ENCODE measurements at regions not wholly inside any gene's neighbourhood (a gene's known extent, or its start where the extent isn't known, plus 50 kb on each side); places are given as distances from the start of the nearest gene placed in this dataset.

DNA sequence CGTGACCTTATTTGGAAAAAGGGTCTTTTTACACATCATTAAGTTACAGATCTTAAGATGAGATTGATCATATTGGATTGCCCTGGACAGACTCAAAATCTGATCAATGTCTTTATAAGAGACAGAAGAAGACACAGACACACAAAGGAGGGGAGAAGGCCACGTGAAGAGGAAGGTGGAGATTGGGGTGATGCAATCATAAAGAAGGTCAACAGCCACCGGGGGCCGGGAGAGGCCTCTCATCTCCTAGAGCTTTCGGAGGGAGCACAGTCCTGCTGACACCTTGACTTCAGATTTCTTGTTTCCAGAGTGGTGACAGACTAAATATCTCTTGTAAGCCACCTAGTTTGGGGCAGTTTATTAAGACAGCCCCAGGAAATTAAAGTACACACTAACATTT lies 204.6 kb upstream of the CSF3R start:
- CTCF ChIA-PET (ENCODE audit: partially characterized antibody): interaction anchor here (1.0 to 1.4 kb wide), 3 partner anchors 12 to 179 kb away, joined by 3 to 4 read pairs (median 3); no protein-coding TSS in a partner anchor

More for the DNA sequence above, 204.6 kb upstream of the CSF3R start:
- H3K79me2 ChIP-seq (ENCODE audit: control insufficient read depth in 1 of 2, insufficient read depth in 2 of 2, low read length in 2 of 2): no peaks in the 10 kb centered on the region
- no peak overlapping the region for H3K14ac ChIP-seq (ENCODE audit: insufficient read length)
- H3K36me3 ChIP-seq (ENCODE audit: control insufficient read depth in 2 of 4, insufficient read depth in 4 of 4, low read length in 3 of 4): no peaks in the 10 kb centered on the region
- H3K9me3 ChIP-seq (ENCODE audit: insufficient read depth in 2 of 2, low read depth in 1 of 2, low read length in 1 of 2): no peaks in the 10 kb centered on the region
- no peak overlapping the region for H3K9ac ChIP-seq (replicated peaks in 1 of 4; ENCODE audit: extremely low read depth in 1 of 4, low read depth in 3 of 4, low read length in 3 of 4)
- no peak for TF ChIP-seq PHF8 (conservative IDR thresholded peaks at IDR 0.05; ENCODE audit: low read depth, low read length)
- no peak for TF ChIP-seq RFX5 (IDR thresholded peaks at IDR 0.05; ENCODE audit: borderline replicate concordance, low read depth, low read length)
- TF ChIP-seq CBX5 (IDR thresholded peaks at IDR 0.05; ENCODE audit: low read depth, low read length): no peak
- no peak for TF ChIP-seq SAP30 (IDR thresholded peaks at IDR 0.05; ENCODE audit: insufficient read depth, insufficient replicate concordance, low read length)
- TF ChIP-seq SIN3A (conservative IDR thresholded peaks at IDR 0.05 in 1 of 2, IDR thresholded peaks at IDR 0.05 in 1 of 2; ENCODE audit: low read depth in 1 of 2, low read length in 2 of 2): no peak
- no peak for TF ChIP-seq MAFK (IDR thresholded peaks at IDR 0.05; ENCODE audit: low read depth, low read length)
- no peak for TF ChIP-seq TAF7 (optimal IDR thresholded peaks at IDR 0.05; ENCODE audit: borderline replicate concordance, low read depth, low read length)
- no peak for TF ChIP-seq EGR1 (IDR thresholded peaks at IDR 0.05; ENCODE audit: borderline replicate concordance, low read depth, low read length)
- no peak for TF ChIP-seq POU5F1 (IDR thresholded peaks at IDR 0.05; ENCODE audit: low read depth, low read length)
- no peak overlapping the region for H2BK120ac ChIP-seq (replicated peaks; ENCODE audit: low read depth, low read length)
- DNase-seq (ENCODE audit: low read depth in 1 of 2, low spot score in 2 of 2): no peak
- no peak overlapping the region for H4K91ac ChIP-seq (replicated peaks; ENCODE audit: insufficient read length, low read length)
- no peak overlapping the region for H2AK5ac ChIP-seq (ENCODE audit: low read depth, low read length)
- H3K23ac ChIP-seq (ENCODE audit: insufficient read length): no peak overlapping the region
- no peaks in the 10 kb centered on the region; a peak in 2 of 7 replicates for H3K27me3 ChIP-seq (replicated peaks in 1 of 4; ENCODE audit: control insufficient read depth in 3 of 4, extremely low read depth in 1 of 4, insufficient read depth in 3 of 4, low read length in 3 of 4)
- no peak overlapping the region for H3K56ac ChIP-seq (replicated peaks; ENCODE audit: insufficient read length, low read depth, low read length)
- no peak overlapping the region for H3K27ac ChIP-seq (ENCODE audit: low read depth, low read length)
- POLR2A ChIA-PET (ENCODE audit: partially characterized antibody): no interaction called here
- no peak overlapping the region for H2BK5ac ChIP-seq (ENCODE audit: low read depth, low read length)
- H4K20me1 ChIP-seq (replicated peaks in 1 of 2; ENCODE audit: control insufficient read depth in 1 of 2, insufficient read depth in 2 of 2, low read length in 2 of 2): no peaks in the 10 kb centered on the region
- H3K4me1 ChIP-seq (replicated peaks in 1 of 4; ENCODE audit: control insufficient read depth in 3 of 4, insufficient read depth in 4 of 4, low read length in 3 of 4): no peaks in the 10 kb centered on the region
- no peak for FAIRE-seq
- no peak overlapping the region for H3K18ac ChIP-seq (ENCODE audit: extremely low read depth, low read length)
- H2BK12ac ChIP-seq (ENCODE audit: low read depth, low read length): no peak overlapping the region
- H2BK15ac ChIP-seq (ENCODE audit: low read length): no peak overlapping the region
- no peak overlapping the region for H4K8ac ChIP-seq (ENCODE audit: extremely low read depth, insufficient read depth, low read length)
- no peak overlapping the region for H3K4me3 ChIP-seq (ENCODE audit: extremely low read depth in 1 of 4, insufficient read depth in 2 of 4, low read depth in 3 of 4, low read length in 4 of 4)
- no peak overlapping the region for H2BK20ac ChIP-seq (ENCODE audit: low read length)
- H3K79me1 ChIP-seq (ENCODE audit: low read depth, low read length): no peaks in the 10 kb centered on the region
- H2AFZ ChIP-seq (ENCODE audit: low read length): no peak overlapping the region
- H3K4me2 ChIP-seq (ENCODE audit: insufficient read depth in 1 of 2, low read depth in 2 of 2, low read length in 2 of 2): no peak overlapping the region
- peaks cover 2% of the 10 kb centered on the region; the same call in 1 of the 2 replicates for H3K23me2 ChIP-seq (ENCODE audit: low read depth, low read length)
- H3K4ac ChIP-seq (replicated peaks; ENCODE audit: insufficient read length, low read depth, low read length): no peak overlapping the region
- 64% methylated on average over 5 of the region's 5 CpGs; no CpG with 5 or more reads in 1 of the 2 experiments for WGBS, 2 experiments (ENCODE audit: extremely low coverage in 1 of 2, insufficient coverage in 1 of 2, insufficient read length in 1 of 2, insufficient replicate concordance in 2 of 2, low coverage in 1 of 2, low lambda C conversion rate in 2 of 2, missing lambda C conversion rate in 1 of 2)
- H4K5ac ChIP-seq (ENCODE audit: insufficient read length, low read depth, low read length): no peak overlapping the region

Data from H1 (cell line).